WERI-Rb-1 (cell line): ENCODE measurements at regions not wholly inside any gene's neighbourhood (a gene's known extent, or its start where the extent isn't known, plus 50 kb on each side); places are given as distances from the start of the nearest gene placed in this dataset.

ENCODE experiments used
- DNase-seq: peaks from one replicate; pipeline ENCODE4 v3.0.0-alpha.2; 2020
- H3K27ac ChIP-seq: fragments of 250-450 bp; sonication (Bioruptor Pico); 2 replicates; pipeline ENCODE4 v1.5.1; 2020; ENCODE audit warnings: mild to moderate bottlenecking, moderate library complexity
- H3K27me3 ChIP-seq: fragments of 250-450 bp; sonication (Bioruptor Pico); 2 replicates; pipeline ENCODE4 v1.5.1; 2021; ENCODE audit warnings: mild to moderate bottlenecking, low read depth, moderate library complexity; ENCODE audit not compliant: insufficient read depth, severe bottlenecking
- H3K36me3 ChIP-seq: fragments of 250-450 bp; sonication (Bioruptor Pico); 2 replicates; pipeline ENCODE4 v1.5.1; 2020; ENCODE audit warnings: mild to moderate bottlenecking, moderate library complexity
- H3K4me3 ChIP-seq: 2 replicates; pipeline ENCODE4 v1.5.1; 2011; ENCODE audit warnings: low read depth, mild to moderate bottlenecking, control low read depth, low read length
- H3K9me3 ChIP-seq: fragments of 250-450 bp; sonication (Bioruptor Pico); 2 replicates; pipeline ENCODE4 v1.5.1; 2021; ENCODE audit warnings: mild to moderate bottlenecking, moderate library complexity; ENCODE audit not compliant: severe bottlenecking
- CTCF ChIP-seq: IDR thresholded peaks from 2 replicates; pipeline ENCODE4 v1.5.1; 2011; ENCODE audit warnings: low read depth, mild to moderate bottlenecking, control low read depth, inconsistent platforms, low read length

- Histone ChIP-seq H3K9me3 (no peaks in the 10 kb centered on the region), H3K4me3 (no peak overlapping the region), H3K27me3 (no peaks in the 10 kb centered on the region), H3K36me3 (no peaks in the 10 kb centered on the region), H3K27ac (no peak overlapping the region)
- DNase-seq: no peak
- TF ChIP-seq CTCF: no peak
These were observed 386.7 kb upstream of the MEF2C start for GRCh38 chr5:89269721-89270120.

GRCh38 chr5:89268460-89268859 lies 385.5 kb upstream of the MEF2C start:
- no peaks in the 10 kb centered on the region for H3K27me3 ChIP-seq
- DNase-seq: no peak
- TF ChIP-seq CTCF: no peak
- H3K27ac ChIP-seq: no peak overlapping the region
- H3K9me3 ChIP-seq: no peaks in the 10 kb centered on the region
- H3K36me3 ChIP-seq: no peaks in the 10 kb centered on the region
- no peak overlapping the region for H3K4me3 ChIP-seq

- TF ChIP-seq CTCF: no peak
- no peak overlapping the region for H3K4me3 ChIP-seq
- H3K27me3 ChIP-seq: no peaks in the 10 kb centered on the region
- H3K9me3 ChIP-seq: no peaks in the 10 kb centered on the region
- DNase-seq: no peak
- H3K27ac ChIP-seq: no peak overlapping the region
- H3K36me3 ChIP-seq: no peaks in the 10 kb centered on the region
These were observed 384.8 kb upstream of the MEF2C start for GRCh38 chr5:89267788-89268187.

- Histone ChIP-seq H3K9me3 (no peaks in the 10 kb centered on the region), H3K36me3 (no peaks in the 10 kb centered on the region), H3K27me3 (no peaks in the 10 kb centered on the region), H3K4me3 (no peak overlapping the region), H3K27ac (no peak overlapping the region)
- no peak for DNase-seq
- no peak for TF ChIP-seq CTCF
These were observed 382.7 kb upstream of the MEF2C start for GRCh38 chr5:89265511-89266179.

- TF ChIP-seq CTCF: no peak
- H3K4me3 ChIP-seq: no peak overlapping the region
- no peaks in the 10 kb centered on the region for H3K36me3 ChIP-seq
- no peaks in the 10 kb centered on the region for H3K27me3 ChIP-seq
- H3K9me3 ChIP-seq: no peaks in the 10 kb centered on the region
- DNase-seq: no peak
- H3K27ac ChIP-seq: no peak overlapping the region
These were observed 380.9 kb upstream of the MEF2C start for GRCh38 chr5:89263846-89264245.

- Histone ChIP-seq H3K27ac (no peak overlapping the region), H3K9me3 (no peaks in the 10 kb centered on the region), H3K36me3 (no peaks in the 10 kb centered on the region), H3K27me3 (no peaks in the 10 kb centered on the region), H3K4me3 (no peak overlapping the region)
- no peak for DNase-seq
- TF ChIP-seq CTCF: no peak
These were observed 379.0 kb upstream of the MEF2C start for GRCh38 chr5:89262030-89262429.
